Kidney tubule cell (primary cell): ENCODE measurements at regions not wholly inside any gene's neighbourhood (a gene's known extent, or its start where the extent isn't known, plus 50 kb on each side); places are given as distances from the start of the nearest gene placed in this dataset.
"Not testable (repeated sequence)": the region's sequence is repeated elsewhere in the genome, so short reads cannot be mapped to it uniquely, and the experiment has no call there.

Source experiments
- DNase-seq: peaks from one replicate; pipeline ENCODE4 v3.0.0-alpha.2; 2018; ENCODE audit warnings: low spot score

- DNase-seq = no peak
Measured at GRCh38 chr4:38279650-38280322, 319.6 kb downstream of the PTTG2 start.

GRCh38 chr4:38280323-38280706, 320.1 kb downstream of the PTTG2 start:
- no peak for DNase-seq

- no peak for DNase-seq
Measured at GRCh38 chr4:38281371-38282071, 321.3 kb downstream of the PTTG2 start.

- no peak for DNase-seq
Measured at GRCh38 chr4:38283724-38284123, 323.5 kb downstream of the PTTG2 start.

- no peak for DNase-seq
Measured at GRCh38 chr4:38284294-38285030, 324.3 kb downstream of the PTTG2 start.

- no peak for DNase-seq
Measured at GRCh38 chr4:38287101-38287851, 327.1 kb downstream of the PTTG2 start.

GRCh38 chr4:38289553-38289952, 329.4 kb downstream of the PTTG2 start:
- DNase-seq = no peak

- no peak for DNase-seq
Measured at GRCh38 chr4:38290366-38290765, 330.2 kb downstream of the PTTG2 start.

- DNase-seq = no peak
Measured at GRCh38 chr4:38290914-38291313, 330.7 kb downstream of the PTTG2 start.

GRCh38 chr4:38292529-38292928, 332.3 kb downstream of the PTTG2 start:
- DNase-seq = no peak

GRCh38 chr4:38294238-38294637, 334.0 kb downstream of the PTTG2 start:
- DNase-seq = no peak

- no peak for DNase-seq
Measured at GRCh38 chr4:38297061-38297460, 336.9 kb downstream of the PTTG2 start.

GRCh38 chr4:38298868-38299713, 338.9 kb downstream of the PTTG2 start:
- no peak for DNase-seq

- no peak for DNase-seq
Measured at GRCh38 chr4:38302910-38303309, 342.7 kb downstream of the PTTG2 start.

- not testable (repeated sequence) for DNase-seq
Measured at GRCh38 chr4:38304460-38304859, 344.3 kb downstream of the PTTG2 start.

GRCh38 chr4:38306482-38307071, 346.4 kb downstream of the PTTG2 start:
- DNase-seq = no peak

GRCh38 chr4:38308728-38309311, 348.6 kb downstream of the PTTG2 start:
- DNase-seq = peak; percentile 81

GRCh38 chr4:38309471-38309870, 349.3 kb downstream of the PTTG2 start:
- no peak for DNase-seq

GRCh38 chr4:38310446-38311043, 350.3 kb downstream of the PTTG2 start:
- peak; percentile 61 for DNase-seq

- peak; percentile 89 for DNase-seq
Measured at GRCh38 chr4:38311495-38312126, 351.4 kb downstream of the PTTG2 start.
